ENCODE measurements at regions not wholly inside any gene's neighbourhood (a gene's known extent, or its start where the extent isn't known, plus 50 kb on each side); places are given as distances from the start of the nearest gene placed in this dataset.

- peaks cover 20% of the 10 kb centered on the region; the same call in 2 of the 3 replicates for H3K9me3 Mint-ChIP-seq
- no peaks in the 10 kb centered on the region for H3K36me3 ChIP-seq (ENCODE audit: insufficient read depth)
- DNase-seq (ENCODE audit: low spot score) = no peak
- H2AFZ ChIP-seq = no peak overlapping the region
- H3K36me3 Mint-ChIP-seq (ENCODE audit: low read depth) = peaks cover 8% of the 10 kb centered on the region
- H4K20me1 ChIP-seq (replicated peaks; ENCODE audit: insufficient read depth) = no peaks in the 10 kb centered on the region
- ATAC-seq = no peak
- H3K27ac ChIP-seq (ENCODE audit: low read depth) = no peak overlapping the region
- H3K9me2 ChIP-seq (ENCODE audit: insufficient read depth) = no peaks in the 10 kb centered on the region; the same call in 1 of the 2 replicates
- H3F3A ChIP-seq (replicated peaks; ENCODE audit: low read depth) = no peaks in the 10 kb centered on the region
- peaks cover 31% of the 10 kb centered on the region for H3K27me3 ChIP-seq (ENCODE audit: insufficient read depth)
- H3K4me2 ChIP-seq = no peak overlapping the region
- no peaks in the 10 kb centered on the region for H3K79me2 ChIP-seq (replicated peaks; ENCODE audit: insufficient read depth)
- H3K4me3 ChIP-seq = no peak overlapping the region
- H3K27me3 Mint-ChIP-seq (ENCODE audit: insufficient read depth, low read depth, poor library complexity) = peaks cover 42% of the 10 kb centered on the region
- H3K27ac Mint-ChIP-seq = no peak overlapping the region
- H3K4me1 ChIP-seq (ENCODE audit: insufficient read depth) = peaks cover 9% of the 10 kb centered on the region
- peaks cover 15% of the 10 kb centered on the region for H3K4me1 Mint-ChIP-seq
- TF ChIP-seq ZNF331 (CRISPR knock-in tag; IDR thresholded peaks at IDR 0.05; ENCODE audit: low read depth) = no peak
- no peak for TF ChIP-seq ETS1 (IDR thresholded peaks at IDR 0.05)
- no peak for TF ChIP-seq POLR2AphosphoS5 (IDR thresholded peaks at IDR 0.05; ENCODE audit: low read depth)
- TF ChIP-seq EZH2 (IDR thresholded peaks at IDR 0.05; ENCODE audit: low read depth, unreplicated experiment) = no peak
- no peak for TF ChIP-seq EZH2phosphoT487 (IDR thresholded peaks at IDR 0.05; ENCODE audit: unreplicated experiment)
- TF ChIP-seq CREB1 (CRISPR knock-in tag; IDR thresholded peaks at IDR 0.05; ENCODE audit: low read depth) = no peak
- no peak for TF ChIP-seq ZNF462 (CRISPR knock-in tag; IDR thresholded peaks at IDR 0.05)
- TF ChIP-seq NANOG (IDR thresholded peaks at IDR 0.05; ENCODE audit: borderline replicate concordance) = no peak
- TF ChIP-seq JUNB (IDR thresholded peaks at IDR 0.05; ENCODE audit: unreplicated experiment) = no peak
- no peak for TF ChIP-seq REST (IDR thresholded peaks at IDR 0.05; ENCODE audit: unreplicated experiment)
- TF ChIP-seq STAT1 (IDR thresholded peaks at IDR 0.05; ENCODE audit: unreplicated experiment) = no peak
- TF ChIP-seq ZNF114 (CRISPR knock-in tag; IDR thresholded peaks at IDR 0.05) = no peak
- no peak for TF ChIP-seq CTCF (conservative IDR thresholded peaks at IDR 0.05; ENCODE audit: low read depth in 2 of 2)
- no peak overlapping the region for H3K4me3 Mint-ChIP-seq
These were observed 612.9 kb upstream of the IGFBP3 start for GRCh38 chr7:46533946-46534345.
